GM12892 (cell line): ENCODE measurements at regions not wholly inside any gene's neighbourhood (a gene's known extent, or its start where the extent isn't known, plus 50 kb on each side); places are given as distances from the start of the nearest gene placed in this dataset.

Experiments used
- POLR2A ChIP-seq: IDR thresholded peaks from 2 replicates; pipeline ENCODE4 v1.6.1; 2011; ENCODE audit warnings: low read depth, low read length, control low read depth
- POLR2AphosphoS5 ChIP-seq: IDR thresholded peaks from 2 replicates; pipeline ENCODE4 v1.6.1; 2011; ENCODE audit warnings: low read depth, low read length, control low read depth
- TAF1 ChIP-seq: IDR thresholded peaks from 2 replicates; pipeline ENCODE4 v1.6.1; 2011; ENCODE audit warnings: low read depth, mild to moderate bottlenecking, control low read depth, low read length, borderline replicate concordance

DNA sequence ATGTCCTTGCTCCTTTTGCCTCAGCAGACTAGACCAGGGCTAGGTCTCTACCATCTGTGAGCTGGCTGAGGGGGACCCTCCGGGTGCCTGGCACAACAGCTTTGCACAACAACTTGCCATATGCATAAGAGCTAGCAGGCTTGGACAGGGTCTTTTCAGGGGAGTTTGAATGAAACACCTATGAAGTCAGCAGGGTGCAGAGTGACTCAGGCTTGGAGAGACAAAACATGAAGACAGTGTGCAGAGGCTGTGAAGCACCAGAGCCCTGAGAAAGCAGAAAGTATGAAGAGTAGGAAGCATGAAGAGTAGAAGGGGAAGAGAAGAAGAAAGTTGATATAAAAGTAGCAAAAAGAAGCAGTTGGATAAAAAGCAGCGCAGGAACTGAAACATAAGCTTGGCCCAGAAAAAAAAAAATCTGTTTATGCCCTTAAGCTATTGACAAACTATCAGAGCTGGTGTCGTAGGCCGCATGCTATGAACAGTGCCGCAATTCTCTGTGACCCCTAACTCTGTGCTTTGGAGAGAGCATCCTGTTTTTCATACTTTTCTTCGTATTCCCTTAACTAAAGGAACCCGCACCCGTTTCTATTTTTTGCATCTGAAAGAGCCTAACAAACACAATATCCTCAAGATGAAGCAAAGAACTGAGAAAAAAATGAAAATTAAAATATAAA, 52.7 kb upstream of the FAM216B start:
- TF ChIP-seq POLR2A = no peak
- TF ChIP-seq POLR2AphosphoS5 = no peak
- no peak for TF ChIP-seq TAF1
